ENCODE measurements at regions not wholly inside any gene's neighbourhood (a gene's known extent, or its start where the extent isn't known, plus 50 kb on each side); places are given as distances from the start of the nearest gene placed in this dataset.

DNA sequence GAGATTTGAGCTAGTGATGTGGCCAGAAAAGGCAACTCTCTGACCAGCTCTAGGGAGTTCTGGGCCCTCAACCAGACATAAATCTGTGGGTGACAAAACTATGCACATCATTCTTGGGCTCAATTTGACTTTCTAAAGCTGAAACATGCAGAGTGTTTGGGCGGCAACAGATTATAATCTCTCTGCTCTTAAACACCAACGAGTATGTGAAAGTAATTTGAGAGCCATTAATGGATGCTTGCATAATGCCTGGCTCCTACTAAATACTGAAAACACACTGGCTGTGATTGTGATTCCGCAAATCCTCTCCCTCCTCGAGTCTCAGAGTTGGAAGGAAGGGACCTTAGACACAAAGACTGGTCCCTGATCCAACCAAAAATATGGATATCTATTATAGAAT lies 186.7 kb downstream of the UACA start:
- no CpG with 5 or more reads among the region's 4 CpGs for WGBS (ENCODE audit: extremely low coverage, insufficient read length, low lambda C conversion rate)
- no peak overlapping the region for H3K4me2 ChIP-seq (ENCODE audit: insufficient read depth, insufficient read length, low read length)
- no peak overlapping the region for H3K23ac ChIP-seq (ENCODE audit: insufficient read length, low read depth, low read length)
- H3K9ac ChIP-seq (ENCODE audit: extremely low read depth, insufficient read length, low read length), result no peak overlapping the region
- H3K56ac ChIP-seq (ENCODE audit: insufficient read length, low read depth, low read length), result no peak overlapping the region
- no peak overlapping the region for H2BK20ac ChIP-seq (ENCODE audit: low read depth, low read length, poor library complexity, severe bottlenecking)
- no peak overlapping the region for H3K27ac Mint-ChIP-seq
- H3K79me2 ChIP-seq (ENCODE audit: insufficient read depth, low read length), result no peaks in the 10 kb centered on the region
- H3K27ac ChIP-seq (ENCODE audit: insufficient read length, low read depth, low read length), result no peak overlapping the region
- H3K9me3 Mint-ChIP-seq, result peaks cover 12 to 15% of the 10 kb centered on the region in 2 experiments
- H4K20me1 ChIP-seq (ENCODE audit: control insufficient read depth, insufficient read depth, insufficient read length), result no peaks in the 10 kb centered on the region
- H4K8ac ChIP-seq (replicated peaks; ENCODE audit: insufficient read length, low read depth, low read length), result no peak overlapping the region
- H2BK15ac ChIP-seq (ENCODE audit: low read depth, low read length), result no peak overlapping the region
- DNase-seq, result no peak
- no peak overlapping the region for H3K14ac ChIP-seq (ENCODE audit: insufficient read depth, low read length)
- H2BK120ac ChIP-seq (ENCODE audit: low read depth, low read length, poor library complexity, severe bottlenecking), result no peak overlapping the region
- H3K4me1 Mint-ChIP-seq, result peaks cover 15 to 23% of the 10 kb centered on the region in 2 experiments
- H2BK12ac ChIP-seq (ENCODE audit: insufficient read length, low read depth, low read length), result no peak overlapping the region
- H3K36me3 Mint-ChIP-seq (ENCODE audit: insufficient read depth in 1 of 3, low read depth in 3 of 3), result peaks cover 0 to 15% (median 11%) of the 10 kb centered on the region in 3 experiments; a peak in 5 of 7 replicates
- H2BK5ac ChIP-seq (ENCODE audit: insufficient read length, low read length), result no peak overlapping the region
- no peaks in the 10 kb centered on the region for H3K9me3 ChIP-seq (ENCODE audit: control insufficient read depth, low read depth, low read length)
- H3K23me2 ChIP-seq (ENCODE audit: insufficient read length, low read depth, low read length, poor library complexity, severe bottlenecking), result no peaks in the 10 kb centered on the region
- no peak overlapping the region for H2AFZ ChIP-seq (ENCODE audit: low read length)
- no peaks in the 10 kb centered on the region for H3K27me3 ChIP-seq (ENCODE audit: insufficient read depth, low read length)
- H2AK5ac ChIP-seq (ENCODE audit: insufficient read length, low read length), result no peak overlapping the region
- H3T11ph ChIP-seq (ENCODE audit: low read length), result no peak overlapping the region
- no peaks in the 10 kb centered on the region for H3K79me1 ChIP-seq (ENCODE audit: insufficient read depth, low read depth, low read length, poor library complexity, severe bottlenecking)
- no peak overlapping the region for H3K4ac ChIP-seq (ENCODE audit: low read depth, low read length)
- H3K4me3 Mint-ChIP-seq, result no peak overlapping the region
- H3K27me3 Mint-ChIP-seq (ENCODE audit: low read depth), result peaks cover 11% of the 10 kb centered on the region
- H4K91ac ChIP-seq (ENCODE audit: insufficient read length, low read depth, low read length), result no peak overlapping the region
- no peaks in the 10 kb centered on the region; the same call in 1 of the 2 replicates for H3K4me1 ChIP-seq (ENCODE audit: insufficient read depth, low read length)
- TF ChIP-seq, protein P1, sequence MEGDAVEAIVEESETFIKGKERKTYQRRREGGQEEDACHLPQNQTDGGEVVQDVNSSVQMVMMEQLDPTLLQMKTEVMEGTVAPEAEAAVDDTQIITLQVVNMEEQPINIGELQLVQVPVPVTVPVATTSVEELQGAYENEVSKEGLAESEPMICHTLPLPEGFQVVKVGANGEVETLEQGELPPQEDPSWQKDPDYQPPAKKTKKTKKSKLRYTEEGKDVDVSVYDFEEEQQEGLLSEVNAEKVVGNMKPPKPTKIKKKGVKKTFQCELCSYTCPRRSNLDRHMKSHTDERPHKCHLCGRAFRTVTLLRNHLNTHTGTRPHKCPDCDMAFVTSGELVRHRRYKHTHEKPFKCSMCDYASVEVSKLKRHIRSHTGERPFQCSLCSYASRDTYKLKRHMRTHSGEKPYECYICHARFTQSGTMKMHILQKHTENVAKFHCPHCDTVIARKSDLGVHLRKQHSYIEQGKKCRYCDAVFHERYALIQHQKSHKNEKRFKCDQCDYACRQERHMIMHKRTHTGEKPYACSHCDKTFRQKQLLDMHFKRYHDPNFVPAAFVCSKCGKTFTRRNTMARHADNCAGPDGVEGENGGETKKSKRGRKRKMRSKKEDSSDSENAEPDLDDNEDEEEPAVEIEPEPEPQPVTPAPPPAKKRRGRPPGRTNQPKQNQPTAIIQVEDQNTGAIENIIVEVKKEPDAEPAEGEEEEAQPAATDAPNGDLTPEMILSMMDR (conservative IDR thresholded peaks at IDR 0.05), result no peak
- no peak overlapping the region for H3K18ac ChIP-seq (ENCODE audit: insufficient read length, low read depth, low read length)
- no peak overlapping the region for H4K5ac ChIP-seq (ENCODE audit: insufficient read length, low read depth, low read length)
